Neuronal stem cell (in vitro differentiated cells): ENCODE measurements at regions not wholly inside any gene's neighbourhood (a gene's known extent, or its start where the extent isn't known, plus 50 kb on each side); places are given as distances from the start of the nearest gene placed in this dataset.
A peak's percentile ranks its signal among the peaks of the same experiment; 100 is the strongest.

ENCODE experiments used
- DNase-seq: peaks from one replicate; pipeline ENCODE4 v3.0.0-alpha.2; 2013; ENCODE audit warnings: low spot score
- H2AFZ ChIP-seq: one replicate; pipeline ENCODE4 v1.6.1; 2013; ENCODE audit warnings: mild to moderate bottlenecking, low read length, inconsistent platforms
- H2AK5ac ChIP-seq: 2 replicates; pipeline ENCODE4 v1.6.1; 2013; ENCODE audit warnings: low read depth, mild to moderate bottlenecking, inconsistent platforms, low read length, moderate library complexity, mixed read lengths
- H2BK120ac ChIP-seq: 2 replicates; pipeline ENCODE4 v1.6.1; 2013; ENCODE audit warnings: low read depth, mild to moderate bottlenecking, inconsistent platforms, low read length, moderate library complexity, mixed read lengths
- H2BK12ac ChIP-seq: one replicate; pipeline ENCODE4 v1.6.1; 2013; ENCODE audit warnings: low read length, inconsistent platforms
- H2BK15ac ChIP-seq: 2 replicates; pipeline ENCODE4 v1.6.1; 2013; ENCODE audit warnings: mild to moderate bottlenecking, low read length, inconsistent platforms, mixed read lengths
- H2BK5ac ChIP-seq: one replicate; pipeline ENCODE4 v1.6.1; 2013; ENCODE audit warnings: inconsistent platforms, mild to moderate bottlenecking, low read length, moderate library complexity
- H3K14ac ChIP-seq: one replicate; pipeline ENCODE4 v1.6.1; 2013; ENCODE audit warnings: low read length, inconsistent platforms
- H3K18ac ChIP-seq: 2 replicates; pipeline ENCODE4 v1.6.1; 2013; ENCODE audit warnings: low read length, inconsistent platforms
- H3K23ac ChIP-seq: 2 replicates; pipeline ENCODE4 v1.6.1; 2013; ENCODE audit warnings: low read depth, mild to moderate bottlenecking, mixed read lengths, low read length, inconsistent platforms; ENCODE audit not compliant: poor library complexity
- H3K27ac ChIP-seq: replicated peaks from 3 replicates; pipeline ENCODE4 v1.5.1; 2013; ENCODE audit warnings: low read length, inconsistent platforms
- H3K27me3 ChIP-seq, 3 experiments: 2 replicates each; pipeline ENCODE4 v1.6.1; 2013; ENCODE audit warnings: low read length in 3 of 3, mild to moderate bottlenecking in 2 of 3, inconsistent platforms in 1 of 3, low read depth in 1 of 3, mixed read lengths in 1 of 3, moderate library complexity in 1 of 3; ENCODE audit not compliant: control insufficient read depth in 3 of 3, insufficient read depth in 3 of 3
- H3K36me3 ChIP-seq, 2 donors: replicated peaks in 1 of 2; 2 replicates each; pipeline ENCODE4 v1.6.1; 2013; ENCODE audit warnings: low read length in 2 of 2; ENCODE audit not compliant: control insufficient read depth in 2 of 2, insufficient read depth in 2 of 2
- H3K4ac ChIP-seq: 2 replicates; pipeline ENCODE4 v1.6.1; 2013; ENCODE audit warnings: inconsistent platforms, mild to moderate bottlenecking, low read length, moderate library complexity
- H3K4me1 ChIP-seq, 2 donors: 1 replicate in 1 of 2; 2 replicates in 1 of 2; pipeline ENCODE4 v1.6.1; 2013; ENCODE audit warnings: low read length in 2 of 2, low read depth in 1 of 2; ENCODE audit not compliant: control insufficient read depth in 2 of 2, insufficient read depth in 1 of 2
- H3K4me2 ChIP-seq: one replicate; pipeline ENCODE4 v1.6.1; 2013; ENCODE audit warnings: mild to moderate bottlenecking, low read length, inconsistent platforms; ENCODE audit not compliant: insufficient read depth, poor library complexity, severe bottlenecking
- H3K4me3 ChIP-seq, 2 donors: 2 replicates each; pipeline ENCODE4 v1.5.1; 2013; ENCODE audit warnings: low read length in 2 of 2, mild to moderate bottlenecking in 2 of 2, inconsistent platforms in 1 of 2, moderate library complexity in 1 of 2
- H3K79me1 ChIP-seq: one replicate; pipeline ENCODE4 v1.6.1; 2013; ENCODE audit warnings: low read depth, mild to moderate bottlenecking, inconsistent platforms, low read length, moderate library complexity
- H3K9ac ChIP-seq: one replicate; pipeline ENCODE4 v1.6.1; 2013; ENCODE audit warnings: mild to moderate bottlenecking, low read depth, low read length, inconsistent platforms; ENCODE audit not compliant: poor library complexity
- H3K9me3 ChIP-seq, 2 donors: replicated peaks in 1 of 2; 2 replicates each; pipeline versions ENCODE3 to v1.6.1; 2013; ENCODE audit warnings: low read length in 2 of 2, mild to moderate bottlenecking in 2 of 2, inconsistent platforms in 1 of 2, low read depth in 1 of 2, mixed read lengths in 1 of 2, moderate library complexity in 1 of 2; ENCODE audit not compliant: control insufficient read depth in 2 of 2, insufficient read depth in 1 of 2
- H4K8ac ChIP-seq: one replicate; pipeline ENCODE4 v1.6.1; 2013; ENCODE audit warnings: low read depth, mild to moderate bottlenecking, inconsistent platforms, low read length, moderate library complexity
- H4K91ac ChIP-seq: one replicate; pipeline ENCODE4 v1.6.1; 2013; ENCODE audit warnings: low read length, low read depth, mild to moderate bottlenecking, inconsistent platforms; ENCODE audit not compliant: poor library complexity
- WGBS, 2 donors: extraction: QIAGEN DNeasy Blood & Tissue Kit; methylation state at CpG; one replicate each; pipeline ENCODE4 v1.1.7; 2013; ENCODE audit warnings: missing lambda C conversion rate in 2 of 2, mixed read lengths in 1 of 2; ENCODE audit not compliant: insufficient read length in 2 of 2, insufficient replicate concordance in 1 of 2; ENCODE audit errors: extremely low coverage in 2 of 2; 5-methylcytosine and 5-hydroxymethylcytosine counted together

DNA sequence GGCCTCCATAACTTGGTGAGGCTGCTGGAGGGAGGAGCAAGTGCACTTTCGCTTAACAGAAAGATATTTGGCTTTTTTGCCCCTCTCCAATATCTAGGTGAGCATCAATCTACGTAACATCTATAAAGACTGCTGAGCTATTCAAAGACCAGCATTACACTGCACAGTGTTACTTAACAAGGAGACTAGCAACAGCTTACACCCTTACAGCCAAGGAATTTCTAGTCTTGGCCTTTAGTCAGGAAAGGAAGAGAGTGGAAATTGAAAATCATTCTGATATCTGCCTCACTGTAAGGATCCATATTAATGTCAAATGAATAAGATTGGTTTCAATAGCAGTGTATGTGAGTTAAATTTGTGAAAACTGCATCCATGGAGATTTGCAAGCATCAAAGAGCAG, 163.9 kb upstream of the DUSP10 start:
- no peak for DNase-seq
- H3K4me1 ChIP-seq, result peaks cover 0 to 3% of the 10 kb centered on the region in 2 donors
- no peaks in the 10 kb centered on the region for H3K79me1 ChIP-seq
- no peak overlapping the region for H2AK5ac ChIP-seq
- no peak overlapping the region for H2BK12ac ChIP-seq
- no peak overlapping the region for H3K18ac ChIP-seq
- H3K27me3 ChIP-seq, result no peaks in the 10 kb centered on the region
- no peak overlapping the region for H3K27ac ChIP-seq
- H3K4me2 ChIP-seq, result no peak overlapping the region
- H4K91ac ChIP-seq, result no peak overlapping the region
- H2BK15ac ChIP-seq, result no peak overlapping the region
- no CpG with 5 or more reads among the region's 2 CpGs for WGBS, 2 donors
- H2BK5ac ChIP-seq, result no peak overlapping the region
- H3K4ac ChIP-seq, result no peak overlapping the region
- no peak overlapping the region for H3K9ac ChIP-seq
- H3K14ac ChIP-seq, result no peak overlapping the region
- no peaks in the 10 kb centered on the region for H3K9me3 ChIP-seq
- no peak overlapping the region for H4K8ac ChIP-seq
- H3K23ac ChIP-seq, result no peak overlapping the region
- no peak overlapping the region for H2BK120ac ChIP-seq
- no peak overlapping the region for H3K4me3 ChIP-seq
- H3K36me3 ChIP-seq, result no peaks in the 10 kb centered on the region
- no peak overlapping the region for H2AFZ ChIP-seq

- H3K36me3 ChIP-seq, result no peaks in the 10 kb centered on the region
- H3K14ac ChIP-seq, result no peak overlapping the region
- H3K9me3 ChIP-seq, result no peaks in the 10 kb centered on the region
- H4K91ac ChIP-seq, result no peak overlapping the region
- H3K4me1 ChIP-seq, result peaks cover 0 to 3% of the 10 kb centered on the region in 2 donors
- WGBS, 2 donors, result no CpG with 5 or more reads among the region's 2 CpGs
- peak overlapping the region; percentile 86 for H3K23ac ChIP-seq
- no peak overlapping the region for H2BK120ac ChIP-seq
- no peak overlapping the region for H2BK5ac ChIP-seq
- H2AFZ ChIP-seq, result no peak overlapping the region
- H3K9ac ChIP-seq, result no peak overlapping the region
- DNase-seq, result no peak
- no peak overlapping the region for H3K27ac ChIP-seq
- no peak overlapping the region for H3K4me3 ChIP-seq
- H3K79me1 ChIP-seq, result no peaks in the 10 kb centered on the region
- no peaks in the 10 kb centered on the region for H3K27me3 ChIP-seq
- no peak overlapping the region for H3K4ac ChIP-seq
- no peak overlapping the region for H2BK15ac ChIP-seq
- H2BK12ac ChIP-seq, result no peak overlapping the region
- H3K4me2 ChIP-seq, result no peak overlapping the region
- peak overlapping the region; percentile 30 for H3K18ac ChIP-seq
- H4K8ac ChIP-seq, result no peak overlapping the region
- H2AK5ac ChIP-seq, result peak overlapping the region; percentile 7
Observed at GRCh38 chr1:221904319-221904718, 162.4 kb upstream of the DUSP10 start.

DNA sequence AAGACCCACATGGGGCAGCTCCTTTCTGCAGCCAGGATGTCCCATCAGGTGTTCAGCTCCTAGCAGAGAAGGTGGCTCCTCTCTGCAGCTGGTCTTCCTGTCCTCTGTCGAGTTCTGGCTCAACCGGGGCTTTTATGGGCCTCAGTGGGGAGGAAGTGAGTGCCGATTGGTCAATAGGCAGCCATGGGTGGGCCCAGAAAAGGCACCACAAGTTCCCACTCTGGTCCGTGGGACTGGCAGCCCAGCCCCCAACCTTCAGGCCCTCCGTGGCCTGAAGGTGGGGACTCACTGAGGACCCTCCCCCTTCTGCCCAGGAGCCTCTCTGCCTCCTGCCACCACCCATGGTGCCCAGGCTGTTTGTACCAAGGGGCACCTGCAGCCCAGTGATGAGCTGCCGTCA, 161.7 kb upstream of the DUSP10 start:
- no peaks in the 10 kb centered on the region for H3K36me3 ChIP-seq
- H2BK12ac ChIP-seq, result no peak overlapping the region
- no peak overlapping the region for H4K8ac ChIP-seq
- no peaks in the 10 kb centered on the region for H3K27me3 ChIP-seq
- no peak overlapping the region for H2BK15ac ChIP-seq
- no peak overlapping the region for H2AK5ac ChIP-seq
- H3K79me1 ChIP-seq, result no peaks in the 10 kb centered on the region
- no peak overlapping the region for H2BK120ac ChIP-seq
- DNase-seq, result no peak
- H3K23ac ChIP-seq, result no peak overlapping the region
- H3K9me3 ChIP-seq, result no peaks in the 10 kb centered on the region
- no peak overlapping the region for H3K4ac ChIP-seq
- no peak overlapping the region for H4K91ac ChIP-seq
- H2AFZ ChIP-seq, result no peak overlapping the region
- no peak overlapping the region for H3K4me3 ChIP-seq
- H3K27ac ChIP-seq, result no peak overlapping the region
- H2BK5ac ChIP-seq, result no peak overlapping the region
- no peak overlapping the region for H3K9ac ChIP-seq
- peaks cover 0 to 3% of the 10 kb centered on the region in 2 donors for H3K4me1 ChIP-seq
- no peak overlapping the region for H3K4me2 ChIP-seq
- peak overlapping the region; percentile 47 for H3K14ac ChIP-seq
- no CpG with 5 or more reads among the region's 6 CpGs for WGBS, 2 donors
- H3K18ac ChIP-seq, result peak overlapping the region; percentile 11

DNA sequence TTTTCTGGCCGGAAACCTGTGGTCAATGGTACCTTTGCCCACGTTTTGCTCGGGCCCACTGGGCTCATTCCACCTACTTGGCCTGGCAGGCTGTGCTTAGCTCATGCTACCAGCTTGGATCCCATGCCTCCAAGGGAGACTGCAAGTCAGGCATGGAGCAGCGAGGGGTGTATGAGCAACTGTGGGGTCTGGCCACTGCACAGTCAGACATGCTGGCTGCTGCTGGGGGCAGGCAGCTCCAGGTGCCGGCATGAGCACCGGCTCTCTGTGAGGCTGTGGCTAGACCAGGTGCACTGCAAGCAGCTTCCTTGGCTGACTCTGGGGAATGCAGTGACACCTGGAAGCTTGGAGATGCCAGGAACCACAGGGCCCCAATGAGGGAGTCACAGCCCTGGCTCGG, 161.1 kb upstream of the DUSP10 start:
- H2BK12ac ChIP-seq, result no peak overlapping the region
- H3K79me1 ChIP-seq, result no peaks in the 10 kb centered on the region
- H3K9ac ChIP-seq, result no peak overlapping the region
- H2AFZ ChIP-seq, result no peak overlapping the region
- peak overlapping the region; percentile 38 for H3K14ac ChIP-seq
- no peak overlapping the region for H4K8ac ChIP-seq
- WGBS, 2 donors, result no CpG with 5 or more reads among the region's 7 CpGs
- no peak overlapping the region for H2BK5ac ChIP-seq
- no peak overlapping the region for H3K4me2 ChIP-seq
- H3K27me3 ChIP-seq, result no peaks in the 10 kb centered on the region
- H3K9me3 ChIP-seq, result no peaks in the 10 kb centered on the region
- no peak overlapping the region for H3K4ac ChIP-seq
- H3K4me1 ChIP-seq, result peaks cover 0 to 3% of the 10 kb centered on the region in 2 donors
- no peak overlapping the region for H2BK15ac ChIP-seq
- no peak for DNase-seq
- H2BK120ac ChIP-seq, result no peak overlapping the region
- no peak overlapping the region for H3K4me3 ChIP-seq
- no peak overlapping the region for H3K23ac ChIP-seq
- no peak overlapping the region for H4K91ac ChIP-seq
- no peaks in the 10 kb centered on the region for H3K36me3 ChIP-seq
- no peak overlapping the region for H3K18ac ChIP-seq
- H2AK5ac ChIP-seq, result no peak overlapping the region
- no peak overlapping the region for H3K27ac ChIP-seq
